ENCODE measurements at regions not wholly inside any gene's neighbourhood (a gene's known extent, or its start where the extent isn't known, plus 50 kb on each side); places are given as distances from the start of the nearest gene placed in this dataset.
"Not testable (repeated sequence)": the region's sequence is repeated elsewhere in the genome, so short reads cannot be mapped to it uniquely, and the experiment has no call there.

DNA sequence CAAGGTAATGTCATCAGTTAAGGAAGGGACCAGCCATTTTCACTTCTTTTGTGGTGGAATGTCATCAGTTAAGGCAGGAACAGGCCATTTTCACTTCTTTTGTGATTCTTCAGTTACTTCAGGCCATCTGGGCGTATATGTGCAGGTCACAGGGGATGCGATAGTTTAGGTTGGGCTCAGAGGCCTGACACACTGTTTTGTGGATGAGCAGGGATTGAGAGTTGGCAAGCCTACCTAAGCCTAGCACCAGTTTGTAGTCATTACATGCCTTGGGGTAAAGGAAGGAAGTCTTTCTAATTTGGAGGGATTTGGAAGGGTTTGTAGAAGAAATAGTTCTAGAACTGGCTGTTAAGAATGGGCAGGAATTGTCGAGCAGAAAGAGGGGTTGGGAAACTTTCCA lies 457.2 kb downstream of the TMEM135 start:
- H3K18ac ChIP-seq (ENCODE audit: extremely low read depth, low read length); H3K79me1 ChIP-seq (ENCODE audit: low read depth, low read length); DNase-seq (ENCODE audit: low read depth in 1 of 2, low spot score in 2 of 2); H2BK15ac ChIP-seq (ENCODE audit: low read length); FAIRE-seq; H4K91ac ChIP-seq (replicated peaks; ENCODE audit: insufficient read length, low read length); H3K79me2 ChIP-seq (ENCODE audit: control insufficient read depth in 1 of 2, insufficient read depth in 2 of 2, low read length in 2 of 2); H2BK20ac ChIP-seq (ENCODE audit: low read length); H3K14ac ChIP-seq (ENCODE audit: insufficient read length); H3K27ac ChIP-seq (ENCODE audit: low read depth, low read length); CTCF ChIA-PET (ENCODE audit: partially characterized antibody); H4K8ac ChIP-seq (ENCODE audit: extremely low read depth, insufficient read depth, low read length); H3K27me3 ChIP-seq (replicated peaks in 1 of 4; ENCODE audit: control insufficient read depth in 3 of 4, extremely low read depth in 1 of 4, insufficient read depth in 3 of 4, low read length in 3 of 4); H2AK5ac ChIP-seq (ENCODE audit: low read depth, low read length); H3K9ac ChIP-seq (replicated peaks in 1 of 4; ENCODE audit: extremely low read depth in 1 of 4, low read depth in 3 of 4, low read length in 3 of 4); H4K20me1 ChIP-seq (replicated peaks in 1 of 2; ENCODE audit: control insufficient read depth in 1 of 2, insufficient read depth in 2 of 2, low read length in 2 of 2); H3K23me2 ChIP-seq (ENCODE audit: low read depth, low read length); H3K4ac ChIP-seq (replicated peaks; ENCODE audit: insufficient read length, low read depth, low read length); H3K36me3 ChIP-seq (ENCODE audit: control insufficient read depth in 2 of 4, insufficient read depth in 4 of 4, low read length in 3 of 4); H2BK5ac ChIP-seq (ENCODE audit: low read depth, low read length); H3K23ac ChIP-seq (ENCODE audit: insufficient read length); POLR2A ChIA-PET (ENCODE audit: partially characterized antibody); H3K4me3 ChIP-seq (ENCODE audit: extremely low read depth in 1 of 4, insufficient read depth in 2 of 4, low read depth in 3 of 4, low read length in 4 of 4); H4K5ac ChIP-seq (ENCODE audit: insufficient read length, low read depth, low read length); H3K56ac ChIP-seq (replicated peaks; ENCODE audit: insufficient read length, low read depth, low read length); H3K4me2 ChIP-seq (ENCODE audit: insufficient read depth in 1 of 2, low read depth in 2 of 2, low read length in 2 of 2); H3K9me3 ChIP-seq (ENCODE audit: insufficient read depth in 2 of 2, low read depth in 1 of 2, low read length in 1 of 2); H2AFZ ChIP-seq (ENCODE audit: low read length): not testable (repeated sequence)
- 91% methylated on average over 3 of the region's 3 CpGs; no CpG with 5 or more reads in 1 of the 2 experiments for WGBS, 2 experiments (ENCODE audit: extremely low coverage in 1 of 2, insufficient coverage in 1 of 2, insufficient read length in 1 of 2, insufficient replicate concordance in 2 of 2, low coverage in 1 of 2, low lambda C conversion rate in 2 of 2, missing lambda C conversion rate in 1 of 2)
- peak overlapping the region; percentile 82; the same call in 1 of the 2 replicates for H2BK12ac ChIP-seq (ENCODE audit: low read depth, low read length)
- H3K4me1 ChIP-seq (replicated peaks in 1 of 4; ENCODE audit: control insufficient read depth in 3 of 4, insufficient read depth in 4 of 4, low read length in 3 of 4): peaks cover 0 to 10% (median 3%) of the 10 kb centered on the region in 4 experiments; a peak in 3 of 7 replicates
- H2BK120ac ChIP-seq (replicated peaks; ENCODE audit: low read depth, low read length): peak overlapping the region; percentile 9

- Histone ChIP-seq H3K4me1 (replicated peaks in 1 of 4; ENCODE audit: control insufficient read depth in 3 of 4, insufficient read depth in 4 of 4, low read length in 3 of 4) (peaks cover 0 to 10% (median 3%) of the 10 kb centered on the region in 4 experiments; a peak in 3 of 7 replicates), H3K4me2 (ENCODE audit: insufficient read depth in 1 of 2, low read depth in 2 of 2, low read length in 2 of 2) (peak overlapping the region; percentile 16 to 47; a peak in 3 of 4 replicates), H3K4me3 (ENCODE audit: extremely low read depth in 1 of 4, insufficient read depth in 2 of 4, low read depth in 3 of 4, low read length in 4 of 4) (peak overlapping the region in 1 of 4 experiments; percentile 25; a peak in 1 of 8 replicates), H2BK5ac (ENCODE audit: low read depth, low read length) (peak overlapping the region; percentile 69; the same call in 1 of the 2 replicates)
- H2AFZ ChIP-seq (ENCODE audit: low read length); H3K14ac ChIP-seq (ENCODE audit: insufficient read length); H2AK5ac ChIP-seq (ENCODE audit: low read depth, low read length); H3K23ac ChIP-seq (ENCODE audit: insufficient read length); H4K91ac ChIP-seq (replicated peaks; ENCODE audit: insufficient read length, low read length); FAIRE-seq; H3K18ac ChIP-seq (ENCODE audit: extremely low read depth, low read length); POLR2A ChIA-PET (ENCODE audit: partially characterized antibody); H2BK120ac ChIP-seq (replicated peaks; ENCODE audit: low read depth, low read length); H3K4ac ChIP-seq (replicated peaks; ENCODE audit: insufficient read length, low read depth, low read length); H3K23me2 ChIP-seq (ENCODE audit: low read depth, low read length); H4K5ac ChIP-seq (ENCODE audit: insufficient read length, low read depth, low read length); H2BK15ac ChIP-seq (ENCODE audit: low read length); H3K36me3 ChIP-seq (ENCODE audit: control insufficient read depth in 2 of 4, insufficient read depth in 4 of 4, low read length in 3 of 4); H3K9ac ChIP-seq (replicated peaks in 1 of 4; ENCODE audit: extremely low read depth in 1 of 4, low read depth in 3 of 4, low read length in 3 of 4); H2BK20ac ChIP-seq (ENCODE audit: low read length); H4K8ac ChIP-seq (ENCODE audit: extremely low read depth, insufficient read depth, low read length); H3K27me3 ChIP-seq (replicated peaks in 1 of 4; ENCODE audit: control insufficient read depth in 3 of 4, extremely low read depth in 1 of 4, insufficient read depth in 3 of 4, low read length in 3 of 4); H3K9me3 ChIP-seq (ENCODE audit: insufficient read depth in 2 of 2, low read depth in 1 of 2, low read length in 1 of 2); H3K79me1 ChIP-seq (ENCODE audit: low read depth, low read length); H2BK12ac ChIP-seq (ENCODE audit: low read depth, low read length); H3K27ac ChIP-seq (ENCODE audit: low read depth, low read length); H3K79me2 ChIP-seq (ENCODE audit: control insufficient read depth in 1 of 2, insufficient read depth in 2 of 2, low read length in 2 of 2); H4K20me1 ChIP-seq (replicated peaks in 1 of 2; ENCODE audit: control insufficient read depth in 1 of 2, insufficient read depth in 2 of 2, low read length in 2 of 2); H3K56ac ChIP-seq (replicated peaks; ENCODE audit: insufficient read length, low read depth, low read length): not testable (repeated sequence)
- CTCF ChIA-PET (ENCODE audit: partially characterized antibody): interaction anchor here (0.8 to 1.2 kb wide), 3 partner anchors 20 to 138 kb away, joined by 3 to 4 read pairs (median 3); no protein-coding TSS in a partner anchor
- DNase-seq (ENCODE audit: low read depth in 1 of 2, low spot score in 2 of 2): peak in 1 of 2 experiments; percentile 51
- WGBS, 2 experiments (ENCODE audit: extremely low coverage in 1 of 2, insufficient coverage in 1 of 2, insufficient read length in 1 of 2, insufficient replicate concordance in 2 of 2, low coverage in 1 of 2, low lambda C conversion rate in 2 of 2, missing lambda C conversion rate in 1 of 2): 57% methylated on average over 7 of the region's 7 CpGs; no CpG with 5 or more reads in 1 of the 2 experiments
These were observed 456.3 kb downstream of the TMEM135 start for GRCh38 chr11:87494026-87494425.
